ENCODE measurements at regions not wholly inside any gene's neighbourhood (a gene's known extent, or its start where the extent isn't known, plus 50 kb on each side); places are given as distances from the start of the nearest gene placed in this dataset.
"Not testable (repeated sequence)": the region's sequence is repeated elsewhere in the genome, so short reads cannot be mapped to it uniquely, and the experiment has no call there.

- TF ChIP-seq POLR2A (IDR thresholded peaks at IDR 0.05) (no peak), CTCF (IDR thresholded peaks at IDR 0.05) (no peak)
- H3K4me3 ChIP-seq, result no peak overlapping the region
- H3K27ac ChIP-seq, result no peak overlapping the region
- peaks cover 16 to 50% (median 24%) of the 10 kb centered on the region in 9 donors for H3K27me3 ChIP-seq
- 89 to 92% (median 91%) methylated on average over 14 to 16 of the region's 16 CpGs for WGBS, 4 donors
- peaks cover 0 to 7% (median 0%) of the 10 kb centered on the region in 12 donors for H3K9me3 ChIP-seq
- ATAC-seq (no peak), DNase-seq (no peak)
- H3K4me1 ChIP-seq, result peaks cover 0 to 11% (median 0%) of the 10 kb centered on the region in 12 donors
- intact Hi-C loops (cut with DNase I), result no loop called here
- H3K36me3 ChIP-seq, result no peaks in the 10 kb centered on the region
These were observed 94.0 kb upstream of the ANKRD30BL start for GRCh38 chr2:132255714-132256113.

GRCh38 chr2:132256251-132256902, 94.6 kb upstream of the ANKRD30BL start:
- H3K27ac ChIP-seq, result no peak overlapping the region
- H3K27me3 ChIP-seq, result peaks cover 16 to 50% (median 24%) of the 10 kb centered on the region in 9 donors
- intact Hi-C loops (cut with DNase I), result no loop called here
- DNase-seq (no peak), ATAC-seq (no peak)
- H3K36me3 ChIP-seq, result no peaks in the 10 kb centered on the region
- peaks cover 0 to 4% (median 0%) of the 10 kb centered on the region in 12 donors for H3K9me3 ChIP-seq
- TF ChIP-seq POLR2A (IDR thresholded peaks at IDR 0.05) (no peak), CTCF (IDR thresholded peaks at IDR 0.05) (no peak)
- WGBS, 4 donors, result 14 to 37% (median 21%) methylated on average over 30 to 68 of the region's 68 CpGs
- H3K4me1 ChIP-seq, result peaks cover 0 to 11% (median 0%) of the 10 kb centered on the region in 12 donors
- peak overlapping the region in 1 of 12 donors; percentile 18 for H3K4me3 ChIP-seq

- ATAC-seq; DNase-seq; H3K27ac ChIP-seq; H3K36me3 ChIP-seq; intact Hi-C loops (cut with DNase I); H3K9me3 ChIP-seq: not testable (repeated sequence)
- peaks cover 0 to 11% (median 0%) of the 10 kb centered on the region in 12 donors for H3K4me1 ChIP-seq
- H3K4me3 ChIP-seq, result peak overlapping the region in 6 of 12 donors; percentile 12 to 35 (median 22)
- WGBS, 4 donors, result 4 to 7% (median 6%) methylated on average over 14 to 34 of the region's 34 CpGs
- H3K27me3 ChIP-seq, result peaks cover 16 to 50% (median 24%) of the 10 kb centered on the region in 9 donors
These were observed 95.2 kb upstream of the ANKRD30BL start for GRCh38 chr2:132256903-132257300.

- peaks cover 16 to 50% (median 24%) of the 10 kb centered on the region in 9 donors for H3K27me3 ChIP-seq
- H3K9me3 ChIP-seq; ATAC-seq; H3K27ac ChIP-seq; intact Hi-C loops (cut with DNase I); H3K36me3 ChIP-seq; DNase-seq: not testable (repeated sequence)
- WGBS, 4 donors, result 5 to 12% (median 7%) methylated on average over 10 to 79 of the region's 79 CpGs
- peak overlapping the region in 7 of 12 donors; percentile 12 to 35 (median 21) for H3K4me3 ChIP-seq
- H3K4me1 ChIP-seq, result peaks cover 0 to 11% (median 0%) of the 10 kb centered on the region in 12 donors
These were observed 95.8 kb upstream of the ANKRD30BL start for GRCh38 chr2:132257301-132258171.

GRCh38 chr2:132259276-132259675, 97.5 kb upstream of the ANKRD30BL start:
- DNase-seq; H3K36me3 ChIP-seq; intact Hi-C loops (cut with DNase I); H3K27ac ChIP-seq; H3K9me3 ChIP-seq; H3K4me3 ChIP-seq; ATAC-seq: not testable (repeated sequence)
- Histone ChIP-seq H3K4me1 (peaks cover 0 to 11% (median 0%) of the 10 kb centered on the region in 12 donors), H3K27me3 (peaks cover 16 to 58% (median 24%) of the 10 kb centered on the region in 9 donors)
- WGBS, 4 donors, result 89 to 96% (median 93%) methylated on average over 10 to 13 of the region's 13 CpGs

- not testable (repeated sequence) for H3K27ac ChIP-seq, H3K36me3 ChIP-seq, ATAC-seq, DNase-seq, H3K9me3 ChIP-seq, H3K4me3 ChIP-seq
- Histone ChIP-seq H3K27me3 (peaks cover 0 to 44% (median 5%) of the 10 kb centered on the region in 9 donors), H3K4me1 (peaks cover 0 to 13% (median 3%) of the 10 kb centered on the region in 12 donors)
- intact Hi-C loops (cut with DNase I), result loop anchor here in 4 of 10 donors (5.0 to 10.0 kb wide), 4 partner anchors 179 to 1579 kb away; no protein-coding TSS in a partner anchor
- 84 to 87% (median 86%) methylated on average over 9 to 12 of the region's 12 CpGs for WGBS, 4 donors
These were observed 103.8 kb upstream of the ANKRD30BL start for GRCh38 chr2:132265595-132265994.

Data from heart left ventricle (tissue), 16 donors.